ENCODE measurements at regions not wholly inside any gene's neighbourhood (a gene's known extent, or its start where the extent isn't known, plus 50 kb on each side); places are given as distances from the start of the nearest gene placed in this dataset.

GRCh38 chr18:8974279-8974678 is 128.2 kb upstream of the NDUFV2 start:
- no peak for ATAC-seq

GRCh38 chr18:8974696-8975095 is 127.8 kb upstream of the NDUFV2 start:
- 63 to 65% methylated on average over 2 of the region's 2 CpGs for WGBS, 2 donors
- Histone ChIP-seq H3K4me1 (no peaks in the 10 kb centered on the region), H3K36me3 (no peaks in the 10 kb centered on the region), H3K4me3 (no peak overlapping the region), H3K27ac (no peak overlapping the region), H3K9me3 (peaks cover 0 to 14% (median 5%) of the 10 kb centered on the region in 11 donors), H3K27me3 (no peaks in the 10 kb centered on the region)
- ATAC-seq = no peak
- no peak for TF ChIP-seq CTCF (IDR thresholded peaks at IDR 0.05)
- no peak for DNase-seq
- intact Hi-C loops (cut with DNase I) = loop anchor here in 1 of 10 donors (10.0 kb wide), 1 partner anchor 60 kb away; no protein-coding TSS in a partner anchor

More at GRCh38 chr18:8974279-8974678, 128.2 kb upstream of the NDUFV2 start:
- no peak for DNase-seq
- 73 to 85% methylated on average over 4 of the region's 4 CpGs for WGBS, 2 donors
- intact Hi-C loops (cut with DNase I) = loop anchor here in 1 of 10 donors (10.0 kb wide), 1 partner anchor 61 kb away; no protein-coding TSS in a partner anchor
- no peaks in the 10 kb centered on the region for H3K4me1 ChIP-seq
- H3K36me3 ChIP-seq = no peaks in the 10 kb centered on the region
- TF ChIP-seq CTCF (IDR thresholded peaks at IDR 0.05) = no peak
- H3K27me3 ChIP-seq = peaks cover 0 to 4% (median 0%) of the 10 kb centered on the region in 7 donors
- no peak overlapping the region for H3K27ac ChIP-seq
- H3K4me3 ChIP-seq = no peak overlapping the region
- peaks cover 0 to 16% (median 5%) of the 10 kb centered on the region in 11 donors for H3K9me3 ChIP-seq

GRCh38 chr18:8975624-8976023 is 126.9 kb upstream of the NDUFV2 start:
- Histone ChIP-seq H3K9me3 (peaks cover 0 to 14% (median 5%) of the 10 kb centered on the region in 11 donors), H3K27me3 (no peaks in the 10 kb centered on the region), H3K36me3 (no peaks in the 10 kb centered on the region), H3K27ac (no peak overlapping the region), H3K4me3 (no peak overlapping the region), H3K4me1 (no peaks in the 10 kb centered on the region)
- DNase-seq (no peak), ATAC-seq (no peak)
- intact Hi-C loops (cut with DNase I) = loop anchor here in 1 of 10 donors (10.0 kb wide), 1 partner anchor 59 kb away; no protein-coding TSS in a partner anchor
- TF ChIP-seq CTCF (IDR thresholded peaks at IDR 0.05) = no peak
- WGBS, 2 donors = 79 to 82% methylated on average over 7 of the region's 7 CpGs

GRCh38 chr18:8976606-8977005 is 125.9 kb upstream of the NDUFV2 start:
- no peaks in the 10 kb centered on the region for H3K36me3 ChIP-seq
- ATAC-seq (no peak), DNase-seq (no peak)
- intact Hi-C loops (cut with DNase I) = loop anchor here in 1 of 10 donors (10.0 kb wide), 1 partner anchor 58 kb away; no protein-coding TSS in a partner anchor
- no peak overlapping the region for H3K27ac ChIP-seq
- TF ChIP-seq CTCF (IDR thresholded peaks at IDR 0.05) = no peak
- H3K4me3 ChIP-seq = no peak overlapping the region
- no peaks in the 10 kb centered on the region for H3K4me1 ChIP-seq
- WGBS, 2 donors = 87 to 95% methylated on average over 3 of the region's 3 CpGs
- H3K9me3 ChIP-seq = peaks cover 0 to 14% (median 5%) of the 10 kb centered on the region in 11 donors
- H3K27me3 ChIP-seq = no peaks in the 10 kb centered on the region

All from heart right ventricle (tissue), 16 donors.